Skin epidermis (tissue), 12 donors: ENCODE measurements at regions not wholly inside any gene's neighbourhood (a gene's known extent, or its start where the extent isn't known, plus 50 kb on each side); places are given as distances from the start of the nearest gene placed in this dataset.

Source experiments
- H3K27ac ChIP-seq, 21 experiments: fragments of 200-600 bp; sonication (generic) in 11 of 21; one replicate each; pipeline ENCODE4 v1.5.0; 2020; ENCODE audit warnings: mild to moderate bottlenecking in 3 of 21, inconsistent platforms in 2 of 21, moderate library complexity in 2 of 21
- H3K4me3 ChIP-seq, 7 experiments: fragments of 200-600 bp; sonication (generic) in 2 of 7; one replicate each; pipeline ENCODE4 v1.5.0; 2020; ENCODE audit warnings: inconsistent platforms in 2 of 7, mild to moderate bottlenecking in 2 of 7, moderate library complexity in 1 of 7

GRCh38 chr1:194227161-194227560 lies 1040.7 kb upstream of the B3GALT2 start:
- Histone ChIP-seq H3K27ac (no peak overlapping the region), H3K4me3 (no peak overlapping the region)

GRCh38 chr1:194225821-194226220 lies 1039.4 kb upstream of the B3GALT2 start:
- H3K27ac ChIP-seq = no peak overlapping the region
- no peak overlapping the region for H3K4me3 ChIP-seq

- Histone ChIP-seq H3K4me3 (no peak overlapping the region), H3K27ac (no peak overlapping the region)
Observed at GRCh38 chr1:194223596-194223995, 1037.2 kb upstream of the B3GALT2 start.

GRCh38 chr1:194215448-194215847 lies 1029.0 kb upstream of the B3GALT2 start:
- H3K4me3 ChIP-seq = no peak overlapping the region
- no peak overlapping the region for H3K27ac ChIP-seq

GRCh38 chr1:194214735-194215134 lies 1028.3 kb upstream of the B3GALT2 start:
- no peak overlapping the region for H3K27ac ChIP-seq

GRCh38 chr1:194209920-194210319 lies 1023.5 kb upstream of the B3GALT2 start:
- no peak overlapping the region for H3K4me3 ChIP-seq
- no peak overlapping the region for H3K27ac ChIP-seq

More at GRCh38 chr1:194214735-194215134, 1028.3 kb upstream of the B3GALT2 start:
- no peak overlapping the region for H3K4me3 ChIP-seq

- H3K27ac ChIP-seq = no peak overlapping the region
- H3K4me3 ChIP-seq = no peak overlapping the region
Observed at GRCh38 chr1:194208674-194209073, 1022.3 kb upstream of the B3GALT2 start.

GRCh38 chr1:194196562-194196961 lies 1010.1 kb upstream of the B3GALT2 start:
- H3K27ac ChIP-seq = no peak overlapping the region
- H3K4me3 ChIP-seq = no peak overlapping the region

- Histone ChIP-seq H3K4me3 (no peak overlapping the region), H3K27ac (no peak overlapping the region)
Observed at GRCh38 chr1:194194724-194195123, 1008.3 kb upstream of the B3GALT2 start.

- no peak overlapping the region for H3K27ac ChIP-seq
- no peak overlapping the region for H3K4me3 ChIP-seq
Observed at GRCh38 chr1:194184974-194185373, 998.6 kb upstream of the B3GALT2 start.

- Histone ChIP-seq H3K27ac (no peak overlapping the region), H3K4me3 (no peak overlapping the region)
Observed at GRCh38 chr1:194184425-194184824, 998.0 kb upstream of the B3GALT2 start.

- Histone ChIP-seq H3K27ac (no peak overlapping the region), H3K4me3 (no peak overlapping the region)
Observed at GRCh38 chr1:194181845-194182244, 995.4 kb upstream of the B3GALT2 start.

- H3K27ac ChIP-seq = no peak overlapping the region
- H3K4me3 ChIP-seq = no peak overlapping the region
Observed at GRCh38 chr1:194176212-194176611, 989.8 kb upstream of the B3GALT2 start.

GRCh38 chr1:194175251-194175650 lies 988.8 kb upstream of the B3GALT2 start:
- no peak overlapping the region for H3K4me3 ChIP-seq
- H3K27ac ChIP-seq = no peak overlapping the region

- no peak overlapping the region for H3K27ac ChIP-seq
Observed at GRCh38 chr1:194174528-194174927, 988.1 kb upstream of the B3GALT2 start.

GRCh38 chr1:194171596-194171995 lies 985.2 kb upstream of the B3GALT2 start:
- Histone ChIP-seq H3K27ac (no peak overlapping the region), H3K4me3 (no peak overlapping the region)

More at GRCh38 chr1:194174528-194174927, 988.1 kb upstream of the B3GALT2 start:
- H3K4me3 ChIP-seq = no peak overlapping the region

- Histone ChIP-seq H3K27ac (no peak overlapping the region), H3K4me3 (no peak overlapping the region)
Observed at GRCh38 chr1:194167956-194168640, 981.7 kb upstream of the B3GALT2 start.

GRCh38 chr1:194164755-194165154 lies 978.3 kb upstream of the B3GALT2 start:
- Histone ChIP-seq H3K4me3 (no peak overlapping the region), H3K27ac (no peak overlapping the region)

GRCh38 chr1:194161591-194161990 lies 975.2 kb upstream of the B3GALT2 start:
- no peak overlapping the region for H3K4me3 ChIP-seq
- H3K27ac ChIP-seq = no peak overlapping the region

GRCh38 chr1:194159941-194160340 lies 973.5 kb upstream of the B3GALT2 start:
- H3K27ac ChIP-seq = no peak overlapping the region
- H3K4me3 ChIP-seq = no peak overlapping the region

GRCh38 chr1:194155962-194156361 lies 969.5 kb upstream of the B3GALT2 start:
- Histone ChIP-seq H3K27ac (no peak overlapping the region), H3K4me3 (no peak overlapping the region)

GRCh38 chr1:194151056-194151455 lies 964.6 kb upstream of the B3GALT2 start:
- Histone ChIP-seq H3K4me3 (no peak overlapping the region), H3K27ac (no peak overlapping the region)
